HG02642 (cell line): ENCODE measurements at regions not wholly inside any gene's neighbourhood (a gene's known extent, or its start where the extent isn't known, plus 50 kb on each side); places are given as distances from the start of the nearest gene placed in this dataset.

Source experiments
- ATAC-seq: cut with Tn5 transposase; IDR thresholded peaks from one replicate; pipeline ENCODE4 v1.9.1; 2021; ENCODE audit warnings: mild to moderate bottlenecking; ENCODE audit not compliant: unreplicated experiment, poor library complexity

GRCh38 chr4:163932504-163932903 is 438.0 kb downstream of the TMA16 start:
- no peak for ATAC-seq

- no peak for ATAC-seq
Observed at GRCh38 chr4:163939597-163939996, 445.1 kb downstream of the TMA16 start.

GRCh38 chr4:163941221-163941905 is 446.9 kb downstream of the TMA16 start:
- ATAC-seq = no peak

- ATAC-seq = no peak
Observed at GRCh38 chr4:163948920-163949455, 454.5 kb downstream of the TMA16 start.

GRCh38 chr4:163949976-163950601 is 455.6 kb downstream of the TMA16 start:
- no peak for ATAC-seq

- ATAC-seq = no peak
Observed at GRCh38 chr4:163955288-163955687, 460.8 kb downstream of the TMA16 start.

GRCh38 chr4:163958751-163959150 is 464.3 kb downstream of the TMA16 start:
- no peak for ATAC-seq

- ATAC-seq = no peak
Observed at GRCh38 chr4:163959932-163960331, 465.4 kb downstream of the TMA16 start.

GRCh38 chr4:163966612-163967011 is 472.1 kb downstream of the TMA16 start:
- ATAC-seq = no peak

GRCh38 chr4:163967263-163967662 is 472.8 kb downstream of the TMA16 start:
- no peak for ATAC-seq

GRCh38 chr4:163967710-163968109 is 473.2 kb downstream of the TMA16 start:
- ATAC-seq = no peak

- no peak for ATAC-seq
Observed at GRCh38 chr4:163969291-163969690, 474.8 kb downstream of the TMA16 start.

- ATAC-seq = no peak
Observed at GRCh38 chr4:163976588-163976987, 482.1 kb downstream of the TMA16 start.

- no peak for ATAC-seq
Observed at GRCh38 chr4:163988391-163988790, 493.9 kb downstream of the TMA16 start.

GRCh38 chr4:163988865-163989264 is 494.4 kb downstream of the TMA16 start:
- no peak for ATAC-seq

- no peak for ATAC-seq
Observed at GRCh38 chr4:163991298-163991865, 496.9 kb downstream of the TMA16 start.

GRCh38 chr4:164009435-164009834 is 514.9 kb downstream of the TMA16 start:
- ATAC-seq = no peak

GRCh38 chr4:164011791-164012190 is 517.3 kb downstream of the TMA16 start:
- ATAC-seq = no peak

GRCh38 chr4:164012396-164013027 is 518.0 kb downstream of the TMA16 start:
- peak; percentile 76 for ATAC-seq

GRCh38 chr4:164021947-164022346 is 527.5 kb downstream of the TMA16 start:
- ATAC-seq = no peak

- no peak for ATAC-seq
Observed at GRCh38 chr4:164023214-164023613, 528.7 kb downstream of the TMA16 start.
